ENCODE measurements at regions not wholly inside any gene's neighbourhood (a gene's known extent, or its start where the extent isn't known, plus 50 kb on each side); places are given as distances from the start of the nearest gene placed in this dataset.

DNA sequence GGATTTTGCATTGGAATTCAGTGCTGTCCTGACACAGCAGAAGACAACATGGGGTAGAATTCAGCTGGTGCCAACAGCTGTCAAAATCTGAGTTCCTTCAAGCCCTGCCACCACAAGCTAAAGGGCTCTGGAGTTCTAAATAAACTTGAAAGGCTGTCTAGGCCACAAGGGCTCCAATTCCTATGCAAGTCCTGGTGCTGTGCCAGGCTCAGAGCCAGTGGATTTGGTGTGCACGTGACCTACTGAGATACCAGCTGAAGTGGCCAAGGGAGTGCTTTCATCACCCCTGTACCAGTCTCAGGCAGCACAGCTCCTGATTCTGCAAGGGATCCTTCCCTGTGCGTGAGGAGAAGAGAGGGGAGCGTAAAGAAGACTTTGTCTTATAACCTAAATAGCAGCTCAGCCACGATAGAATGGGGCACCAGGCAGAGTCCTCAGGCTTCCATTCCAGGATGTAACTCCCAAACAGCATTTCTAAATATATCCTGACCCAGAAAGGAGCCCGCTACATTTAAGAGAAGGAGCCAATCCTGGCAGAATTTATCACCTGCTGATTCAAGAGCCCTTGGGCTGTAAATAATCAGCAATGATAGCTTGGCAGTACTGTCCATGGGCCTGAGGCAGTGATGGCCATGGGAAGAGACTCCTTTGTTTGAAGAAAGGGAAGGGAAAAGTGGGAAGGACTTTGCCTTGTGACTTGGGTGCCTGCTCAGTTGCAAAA lies 881.2 kb upstream of the EPHA7 start:
- ATAC-seq: peak; percentile 95
- intact Hi-C loops (cut with DNase I): no loop called here
- peak; percentile 79 for DNase-seq (ENCODE audit: missing footprints)

- intact Hi-C loops (cut with DNase I): no loop called here
- ATAC-seq (no peak), DNase-seq (ENCODE audit: missing footprints) (no peak)
These were observed 869.8 kb upstream of the EPHA7 start for GRCh38 chr6:94289131-94289530.

GRCh38 chr6:94278146-94278545 lies 858.8 kb upstream of the EPHA7 start:
- intact Hi-C loops (cut with DNase I): no loop called here
- DNase-seq (ENCODE audit: missing footprints) (no peak), ATAC-seq (no peak)

DNA sequence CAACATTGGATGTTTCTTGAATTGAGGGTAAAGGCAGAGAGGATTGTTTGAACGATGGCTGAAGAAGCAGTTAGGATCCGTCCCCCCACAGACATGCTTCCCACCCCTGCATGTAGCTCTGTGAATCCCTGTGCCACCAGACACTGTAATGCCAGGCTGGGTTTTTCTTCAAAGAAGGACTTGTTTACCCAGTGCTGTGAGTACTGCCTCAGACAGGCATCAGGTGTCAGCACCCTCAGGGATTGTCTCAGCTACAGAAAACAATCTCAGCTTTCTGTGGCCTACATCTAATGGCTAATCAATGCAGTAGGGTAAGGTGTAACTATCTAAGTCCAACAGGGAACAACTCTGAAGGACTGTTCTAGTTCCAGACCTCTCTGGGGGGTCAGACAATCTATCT lies 853.0 kb upstream of the EPHA7 start:
- no peak for ATAC-seq
- intact Hi-C loops (cut with DNase I): no loop called here

DNA sequence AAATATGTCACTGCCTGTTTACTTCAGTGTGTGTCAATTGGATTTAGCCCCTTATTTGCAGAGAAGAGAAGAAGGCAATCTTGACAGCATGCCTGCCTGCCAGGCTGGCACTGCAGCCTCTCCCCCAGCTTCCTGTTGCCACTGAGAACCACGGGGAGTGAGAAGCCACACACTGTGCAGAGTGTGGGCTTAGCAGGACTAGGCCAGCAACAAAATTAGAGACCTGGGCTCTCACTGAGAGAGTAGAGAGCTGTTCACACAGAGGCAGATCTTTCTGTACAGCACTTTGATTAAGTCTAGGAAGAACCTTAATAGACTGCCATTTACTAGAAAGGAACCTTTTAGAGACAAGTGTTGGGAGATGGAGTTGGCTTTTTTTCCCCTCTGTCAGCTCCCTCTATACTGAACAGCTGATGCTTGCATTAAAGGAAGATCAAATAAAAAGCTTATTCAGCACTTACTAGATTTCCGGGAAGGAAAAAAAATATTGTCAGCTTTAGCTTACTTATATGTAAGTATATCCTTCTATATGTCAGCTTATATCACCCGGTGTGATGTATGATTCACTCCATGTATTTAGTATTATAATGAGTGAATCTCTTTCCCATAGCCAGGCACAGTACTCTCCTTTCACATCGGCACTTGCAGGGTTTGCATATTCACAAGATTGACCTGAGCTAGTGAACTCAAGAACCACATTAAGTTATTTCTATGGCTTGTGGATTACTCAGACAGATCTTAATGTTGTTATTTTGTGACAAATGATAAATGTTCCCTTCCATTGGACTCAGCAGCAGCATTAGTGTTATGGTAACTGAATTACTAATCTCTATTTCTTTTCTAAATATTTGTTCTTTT lies 851.0 kb upstream of the EPHA7 start:
- no peak for ATAC-seq
- no peak for DNase-seq (ENCODE audit: missing footprints)
- intact Hi-C loops (cut with DNase I): no loop called here

More for the DNA sequence above, 853.0 kb upstream of the EPHA7 start:
- DNase-seq (ENCODE audit: missing footprints): no peak

DNA sequence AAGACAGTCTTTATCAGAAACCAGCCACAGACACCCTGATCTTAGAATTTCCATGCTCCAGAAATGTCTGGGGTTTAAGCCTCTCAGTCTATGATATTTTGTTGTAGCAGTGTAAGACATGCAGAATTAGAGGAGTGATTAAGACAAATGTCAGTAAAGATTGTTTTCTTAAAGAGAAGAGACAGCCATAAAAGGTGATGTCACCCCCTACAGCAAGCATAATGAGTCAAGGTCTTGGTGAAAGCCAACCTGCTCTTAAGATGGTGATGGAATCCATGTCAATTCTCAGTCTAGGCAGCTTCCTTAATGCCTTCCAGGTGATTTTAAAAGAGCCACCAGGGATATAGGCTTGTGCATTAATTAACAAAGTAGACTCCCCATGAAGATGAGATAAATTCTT lies 849.9 kb upstream of the EPHA7 start:
- DNase-seq (ENCODE audit: missing footprints) (no peak), ATAC-seq (no peak)
- intact Hi-C loops (cut with DNase I): no loop called here

DNA sequence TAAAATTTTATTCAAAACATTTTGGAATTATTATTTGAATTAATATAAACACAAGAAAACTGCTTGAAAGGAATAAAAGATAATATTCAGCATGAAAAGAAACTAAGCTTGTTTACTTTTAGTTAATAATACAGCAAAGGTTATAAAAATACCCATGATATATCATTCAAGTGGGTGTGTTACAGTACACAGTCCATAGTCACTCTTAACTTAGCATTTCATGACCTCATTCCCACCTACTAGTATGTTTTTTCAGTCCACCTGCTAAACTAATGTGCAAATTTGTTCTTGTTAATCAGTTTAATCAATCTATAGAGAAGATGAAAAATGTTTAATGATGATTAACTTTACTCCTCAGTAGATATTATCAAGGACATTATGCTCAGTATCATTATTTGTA lies 841.4 kb upstream of the EPHA7 start:
- intact Hi-C loops (cut with DNase I): no loop called here
- ATAC-seq: no peak
- no peak for DNase-seq (ENCODE audit: missing footprints)

- no peak for DNase-seq (ENCODE audit: missing footprints)
- ATAC-seq: no peak
- intact Hi-C loops (cut with DNase I): no loop called here
These were observed 835.3 kb upstream of the EPHA7 start for GRCh38 chr6:94254689-94255088.

DNA sequence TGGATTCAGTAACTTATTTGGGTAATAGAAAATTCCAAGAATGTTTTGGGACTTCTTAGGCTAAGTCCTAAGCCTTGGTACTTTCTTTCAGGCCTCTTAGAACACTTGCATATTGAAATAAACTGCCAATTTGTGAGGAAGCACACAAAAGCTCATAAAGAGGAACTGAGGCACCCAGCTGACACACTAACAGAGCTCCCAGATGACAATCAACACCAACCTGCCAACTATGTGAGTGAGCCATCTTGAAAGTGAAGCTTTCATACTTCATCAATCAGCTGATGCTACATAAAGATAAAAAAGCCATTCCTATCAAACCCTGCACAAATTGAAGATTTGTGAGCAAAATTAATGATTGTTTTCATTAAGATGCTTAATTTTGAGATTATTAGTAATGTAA lies 832.5 kb upstream of the EPHA7 start:
- ATAC-seq (no peak), DNase-seq (ENCODE audit: missing footprints) (no peak)
- intact Hi-C loops (cut with DNase I): no loop called here

DNA sequence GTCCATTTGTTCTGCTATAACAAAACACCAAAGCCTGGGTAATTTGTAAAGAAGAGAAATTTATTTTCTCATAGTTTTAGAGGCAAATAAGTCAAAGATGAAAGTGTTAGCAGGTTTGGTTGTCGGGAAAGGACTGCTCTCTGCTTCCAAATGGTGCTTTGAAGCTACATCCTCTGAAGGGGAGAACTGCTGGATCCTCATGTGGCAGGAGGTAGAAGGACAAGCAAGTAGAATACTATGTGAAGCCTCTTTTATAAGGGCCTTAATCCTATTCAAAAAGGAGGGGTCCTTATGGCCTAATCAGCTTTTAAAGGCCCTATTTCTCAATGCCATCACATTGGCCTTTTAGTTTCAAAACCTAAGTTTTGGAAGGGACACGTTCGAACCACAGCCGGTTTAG lies 826.0 kb upstream of the EPHA7 start:
- no peak for DNase-seq (ENCODE audit: missing footprints)
- intact Hi-C loops (cut with DNase I): no loop called here
- ATAC-seq: no peak

- ATAC-seq: no peak
- intact Hi-C loops (cut with DNase I): no loop called here
- DNase-seq (ENCODE audit: missing footprints): no peak
These were observed 819.5 kb upstream of the EPHA7 start for GRCh38 chr6:94238868-94239267.

GRCh38 chr6:94227741-94228140 lies 808.4 kb upstream of the EPHA7 start:
- no peak for ATAC-seq
- no peak for DNase-seq (ENCODE audit: missing footprints)
- intact Hi-C loops (cut with DNase I): no loop called here

DNA sequence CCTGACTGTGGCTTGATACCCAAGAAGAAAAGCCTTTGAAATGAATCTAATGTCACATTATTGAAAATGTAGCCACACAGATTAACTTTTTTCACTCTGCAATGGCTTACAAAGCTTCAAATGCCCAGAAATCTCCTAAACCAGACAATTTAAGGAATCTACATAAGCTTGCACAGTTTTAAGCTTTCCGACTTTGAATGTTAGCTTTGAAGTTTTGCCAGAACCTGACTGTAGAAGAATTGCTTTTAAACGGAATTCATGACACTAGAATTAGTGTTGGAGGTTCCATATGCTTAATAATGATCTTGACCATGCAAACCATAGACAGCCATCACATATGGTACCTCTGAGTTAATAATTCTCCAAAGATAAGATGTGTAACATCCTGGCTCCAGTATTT lies 798.5 kb upstream of the EPHA7 start:
- DNase-seq (ENCODE audit: missing footprints): no peak
- intact Hi-C loops (cut with DNase I): no loop called here
- no peak for ATAC-seq

DNA sequence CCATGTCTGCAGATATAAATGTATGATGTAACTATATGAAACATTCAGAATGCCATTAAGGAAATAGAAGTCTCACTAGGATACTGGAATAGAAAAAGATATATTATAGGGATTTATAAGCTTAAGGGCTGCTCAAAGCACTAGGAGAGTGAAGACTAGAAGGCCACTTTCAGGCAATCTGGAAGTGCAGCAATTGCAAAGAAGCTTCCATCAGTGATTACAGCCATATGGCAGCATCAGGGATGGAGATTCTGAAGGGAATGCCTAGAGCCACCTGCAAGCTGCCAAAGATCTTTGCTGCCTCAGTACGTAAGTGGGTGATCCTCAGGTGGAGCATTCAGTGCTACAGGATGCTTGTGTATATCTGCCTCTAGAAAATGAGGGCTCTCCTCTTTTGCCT lies 796.2 kb upstream of the EPHA7 start:
- ATAC-seq (no peak), DNase-seq (ENCODE audit: missing footprints) (no peak)
- intact Hi-C loops (cut with DNase I): no loop called here

GRCh38 chr6:94213226-94213625 lies 793.9 kb upstream of the EPHA7 start:
- ATAC-seq (no peak), DNase-seq (ENCODE audit: missing footprints) (no peak)
- intact Hi-C loops (cut with DNase I): no loop called here

GRCh38 chr6:94196891-94197290 lies 777.5 kb upstream of the EPHA7 start:
- ATAC-seq (no peak), DNase-seq (ENCODE audit: missing footprints) (no peak)
- intact Hi-C loops (cut with DNase I): no loop called here

- intact Hi-C loops (cut with DNase I): no loop called here
- ATAC-seq (no peak), DNase-seq (ENCODE audit: missing footprints) (no peak)
These were observed 770.7 kb upstream of the EPHA7 start for GRCh38 chr6:94190030-94190429.

GRCh38 chr6:94184666-94185464 lies 765.5 kb upstream of the EPHA7 start:
- no peak for ATAC-seq
- intact Hi-C loops (cut with DNase I): no loop called here
- DNase-seq (ENCODE audit: missing footprints): no peak

DNA sequence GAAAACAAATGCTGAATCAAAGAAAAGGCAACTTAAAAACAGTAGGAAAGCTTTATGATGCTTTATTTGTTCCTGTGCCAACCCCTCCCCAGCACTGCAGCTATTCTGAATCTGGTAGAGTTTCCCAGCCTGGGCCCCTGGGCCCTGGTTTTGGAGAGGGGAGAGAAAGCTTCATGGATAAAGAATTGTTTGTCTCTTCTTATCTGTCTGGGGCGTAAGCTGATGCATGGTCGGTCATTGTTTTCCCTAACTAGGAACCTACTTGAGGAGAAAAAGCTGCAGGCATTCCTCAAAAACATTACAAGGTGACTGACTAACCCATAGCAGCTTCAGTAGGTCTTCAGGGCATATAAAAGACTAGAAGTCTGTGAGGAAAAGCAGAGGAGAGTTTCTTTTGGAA lies 758.1 kb upstream of the EPHA7 start:
- ATAC-seq: no peak
- no peak for DNase-seq (ENCODE audit: missing footprints)
- intact Hi-C loops (cut with DNase I): no loop called here

- ATAC-seq (no peak), DNase-seq (ENCODE audit: missing footprints) (no peak)
- intact Hi-C loops (cut with DNase I): no loop called here
These were observed 756.1 kb upstream of the EPHA7 start for GRCh38 chr6:94175465-94175864.
